GM23338 (cell line): ENCODE measurements at regions not wholly inside any gene's neighbourhood (a gene's known extent, or its start where the extent isn't known, plus 50 kb on each side); places are given as distances from the start of the nearest gene placed in this dataset.

ENCODE experiments used
- ATAC-seq: fragments of 200-7000 bp; cut with Tn5 transposase; 3 replicates; pipeline ENCODE4 v1.9.1; 2020
- DNase-seq: peaks from one replicate; pipeline ENCODE4 v3.0.0-alpha.2; 2015; ENCODE audit warnings: low spot score
- H2AFZ ChIP-seq: fragments of 200-600 bp; sonication (generic); 2 replicates; pipeline ENCODE4 v1.8.0; 2016; ENCODE audit warnings: antibody characterized with exemption, mild to moderate bottlenecking, moderate library complexity
- H3F3A ChIP-seq: fragments of 200-600 bp; sonication (generic); replicated peaks from 2 replicates; pipeline ENCODE4 v1.8.0; 2017; ENCODE audit warnings: antibody characterized with exemption, mixed run types, low read depth
- H3K27ac ChIP-seq: fragments of 200-600 bp; sonication (generic); 2 replicates; pipeline ENCODE4 v1.6.1; 2016; ENCODE audit warnings: low read depth
- H3K27me3 ChIP-seq: fragments of 200-600 bp; sonication (generic); 2 replicates; pipeline ENCODE4 v1.8.0; 2016; ENCODE audit warnings: mild to moderate bottlenecking, mixed run types, moderate library complexity; ENCODE audit not compliant: insufficient read depth
- H3K36me3 ChIP-seq: fragments of 200-600 bp; sonication (generic); 2 replicates; pipeline ENCODE4 v1.8.0; 2016; ENCODE audit warnings: mild to moderate bottlenecking; ENCODE audit not compliant: insufficient read depth
- H3K4me1 ChIP-seq: fragments of 200-600 bp; sonication (generic); 2 replicates; pipeline ENCODE4 v1.8.0; 2016; ENCODE audit warnings: mild to moderate bottlenecking, moderate library complexity; ENCODE audit not compliant: insufficient read depth
- H3K4me2 ChIP-seq: fragments of 200-600 bp; sonication (generic); 2 replicates; pipeline ENCODE4 v1.7.1; 2017; ENCODE audit warnings: mixed run types
- H3K4me3 ChIP-seq: fragments of 200-600 bp; sonication (generic); 2 replicates; pipeline ENCODE4 v1.6.1; 2016; ENCODE audit warnings: mixed run types
- H3K79me2 ChIP-seq: fragments of 200-600 bp; sonication (generic); replicated peaks from 2 replicates; pipeline ENCODE4 v1.8.0; 2017; ENCODE audit warnings: mild to moderate bottlenecking; ENCODE audit not compliant: insufficient read depth
- H3K9me2 ChIP-seq: fragments of 200-600 bp; sonication (generic); 2 replicates; pipeline ENCODE4 v1.8.0; 2017; ENCODE audit not compliant: insufficient read depth
- H4K20me1 ChIP-seq: fragments of 200-600 bp; sonication (generic); replicated peaks from 2 replicates; pipeline ENCODE4 v1.8.0; 2017; ENCODE audit warnings: mild to moderate bottlenecking; ENCODE audit not compliant: insufficient read depth
- H3K27ac Mint-ChIP-seq: 2 replicates; pipeline ENCODE4 v1.8.0; 2020; ENCODE audit warnings: inconsistent platforms, mild to moderate bottlenecking, moderate library complexity, mixed read lengths
- H3K27me3 Mint-ChIP-seq: 3 replicates; pipeline ENCODE4 v1.8.0; 2022; ENCODE audit warnings: low read depth, mild to moderate bottlenecking, moderate library complexity, mixed read lengths, inconsistent platforms; ENCODE audit not compliant: insufficient read depth, poor library complexity
- H3K36me3 Mint-ChIP-seq: 3 replicates; pipeline ENCODE4 v1.8.0; 2021; ENCODE audit warnings: low read depth, mild to moderate bottlenecking, inconsistent platforms, moderate library complexity, mixed read lengths
- H3K4me1 Mint-ChIP-seq: 3 replicates; pipeline ENCODE4 v1.8.0; 2020; ENCODE audit warnings: mild to moderate bottlenecking, inconsistent platforms, mixed read lengths
- H3K4me3 Mint-ChIP-seq: 3 replicates; pipeline ENCODE4 v1.8.0; 2021; ENCODE audit warnings: moderate library complexity, mild to moderate bottlenecking, inconsistent platforms, mixed read lengths
- H3K9me3 Mint-ChIP-seq: 3 replicates; pipeline ENCODE4 v1.8.0; 2020; ENCODE audit warnings: moderate library complexity, mild to moderate bottlenecking, inconsistent platforms, mixed read lengths
- CREB1 ChIP-seq: fragments of 250-450 bp; sonication (Bioruptor Pico); IDR thresholded peaks from 2 replicates; pipeline ENCODE4 v1.5.0; 2020; ENCODE audit warnings: low read depth, mild to moderate bottlenecking, moderate library complexity
- ETS1 ChIP-seq: IDR thresholded peaks from 2 replicates; pipeline ENCODE4 v1.6.1; 2016; ENCODE audit warnings: antibody characterized with exemption
- EZH2 ChIP-seq: fragments of 200-600 bp; sonication (generic); IDR thresholded peaks from one replicate; pipeline ENCODE4 v1.8.0; 2017; ENCODE audit warnings: antibody characterized with exemption, mild to moderate bottlenecking, low read depth; ENCODE audit not compliant: unreplicated experiment
- EZH2phosphoT487 ChIP-seq: fragments of 200-600 bp; sonication (generic); IDR thresholded peaks from one replicate; pipeline ENCODE4 v1.8.1; 2018; ENCODE audit warnings: antibody characterized with exemption; ENCODE audit not compliant: unreplicated experiment
- JUNB ChIP-seq: IDR thresholded peaks from one replicate; pipeline ENCODE4 v1.6.1; 2016; ENCODE audit warnings: antibody characterized with exemption; ENCODE audit not compliant: unreplicated experiment
- NANOG ChIP-seq: IDR thresholded peaks from 2 replicates; pipeline ENCODE4 v1.6.1; 2016; ENCODE audit warnings: antibody characterized with exemption, borderline replicate concordance
- POLR2AphosphoS5 ChIP-seq: IDR thresholded peaks from 2 replicates; pipeline ENCODE4 v1.6.1; 2016; ENCODE audit warnings: antibody characterized with exemption, low read depth
- ZNF114 ChIP-seq: fragments of 250-450 bp; sonication (Bioruptor Pico); IDR thresholded peaks from 2 replicates; pipeline ENCODE4 v1.5.0; 2020; ENCODE audit warnings: mild to moderate bottlenecking, moderate library complexity
- ZNF331 ChIP-seq: fragments of 250-450 bp; sonication (Bioruptor Pico); IDR thresholded peaks from 2 replicates; pipeline ENCODE4 v1.5.0; 2020; ENCODE audit warnings: low read depth, mild to moderate bottlenecking, moderate library complexity
- TF ChIP-seq, protein P1 (sequence below): IDR thresholded peaks from one replicate; pipeline ENCODE4 v1.6.1; 2018; ENCODE audit warnings: antibody characterized with exemption; ENCODE audit not compliant: unreplicated experiment
- TF ChIP-seq, protein P2 (sequence below), 2 experiments: fragments of 200-600 bp in 1 of 2; sonication (generic) in 1 of 2; conservative IDR thresholded peaks; 2 replicates each; pipeline versions ENCODE4 v1.5.1 to v1.6.1; 2016 to 2017; ENCODE audit warnings: antibody characterized with exemption in 2 of 2, low read depth in 2 of 2, mild to moderate bottlenecking in 2 of 2, moderate library complexity in 1 of 2

DNA sequence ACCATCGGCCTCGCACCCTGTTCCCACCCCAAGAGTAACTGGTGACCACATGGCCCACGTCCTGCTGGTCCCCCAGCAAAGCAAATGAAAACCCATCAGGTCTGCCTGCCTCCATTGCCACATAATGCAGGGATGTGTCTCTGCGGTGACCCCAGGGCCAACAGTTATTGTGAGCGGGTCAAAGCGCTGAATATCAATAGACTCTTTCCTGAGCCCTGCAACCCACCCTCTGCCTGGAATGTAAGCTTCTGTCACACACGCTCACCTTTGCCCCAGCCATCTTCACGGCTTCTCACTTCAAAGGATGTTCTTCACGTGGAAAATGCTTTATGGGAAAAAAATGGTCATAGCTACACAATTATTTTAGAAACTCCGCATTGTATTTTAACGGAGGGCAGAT, 63.9 kb downstream of the FZD10 start:
- Mint-ChIP-seq H3K27me3 (peaks cover 2% of the 10 kb centered on the region), H3K9me3 (no peaks in the 10 kb centered on the region; the same call in 1 of the 3 replicates), H3K4me1 (no peaks in the 10 kb centered on the region), H3K4me3 (no peak overlapping the region), H3K27ac (no peak overlapping the region), H3K36me3 (peaks cover 35% of the 10 kb centered on the region)
- no peak overlapping the region for H2AFZ ChIP-seq
- no peak overlapping the region for H3K4me2 ChIP-seq
- peaks cover 32% of the 10 kb centered on the region for H3K27me3 ChIP-seq
- no peak for DNase-seq
- no peak overlapping the region for H3K27ac ChIP-seq
- peaks cover 5% of the 10 kb centered on the region; the same call in 1 of the 2 replicates for H3K4me1 ChIP-seq
- no peaks in the 10 kb centered on the region for H3K9me2 ChIP-seq
- H3K79me2 ChIP-seq, result no peaks in the 10 kb centered on the region
- ATAC-seq, result no peak
- no peaks in the 10 kb centered on the region for H3F3A ChIP-seq
- no peaks in the 10 kb centered on the region for H4K20me1 ChIP-seq
- no peak for TF ChIP-seq JUNB
- TF ChIP-seq, protein P1, sequence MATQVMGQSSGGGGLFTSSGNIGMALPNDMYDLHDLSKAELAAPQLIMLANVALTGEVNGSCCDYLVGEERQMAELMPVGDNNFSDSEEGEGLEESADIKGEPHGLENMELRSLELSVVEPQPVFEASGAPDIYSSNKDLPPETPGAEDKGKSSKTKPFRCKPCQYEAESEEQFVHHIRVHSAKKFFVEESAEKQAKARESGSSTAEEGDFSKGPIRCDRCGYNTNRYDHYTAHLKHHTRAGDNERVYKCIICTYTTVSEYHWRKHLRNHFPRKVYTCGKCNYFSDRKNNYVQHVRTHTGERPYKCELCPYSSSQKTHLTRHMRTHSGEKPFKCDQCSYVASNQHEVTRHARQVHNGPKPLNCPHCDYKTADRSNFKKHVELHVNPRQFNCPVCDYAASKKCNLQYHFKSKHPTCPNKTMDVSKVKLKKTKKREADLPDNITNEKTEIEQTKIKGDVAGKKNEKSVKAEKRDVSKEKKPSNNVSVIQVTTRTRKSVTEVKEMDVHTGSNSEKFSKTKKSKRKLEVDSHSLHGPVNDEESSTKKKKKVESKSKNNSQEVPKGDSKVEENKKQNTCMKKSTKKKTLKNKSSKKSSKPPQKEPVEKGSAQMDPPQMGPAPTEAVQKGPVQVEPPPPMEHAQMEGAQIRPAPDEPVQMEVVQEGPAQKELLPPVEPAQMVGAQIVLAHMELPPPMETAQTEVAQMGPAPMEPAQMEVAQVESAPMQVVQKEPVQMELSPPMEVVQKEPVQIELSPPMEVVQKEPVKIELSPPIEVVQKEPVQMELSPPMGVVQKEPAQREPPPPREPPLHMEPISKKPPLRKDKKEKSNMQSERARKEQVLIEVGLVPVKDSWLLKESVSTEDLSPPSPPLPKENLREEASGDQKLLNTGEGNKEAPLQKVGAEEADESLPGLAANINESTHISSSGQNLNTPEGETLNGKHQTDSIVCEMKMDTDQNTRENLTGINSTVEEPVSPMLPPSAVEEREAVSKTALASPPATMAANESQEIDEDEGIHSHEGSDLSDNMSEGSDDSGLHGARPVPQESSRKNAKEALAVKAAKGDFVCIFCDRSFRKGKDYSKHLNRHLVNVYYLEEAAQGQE, result no peak
- no peak for TF ChIP-seq NANOG
- no peak for TF ChIP-seq ZNF331 (CRISPR knock-in tag)
- no peak for TF ChIP-seq ZNF114 (CRISPR knock-in tag)
- TF ChIP-seq ETS1, result no peak
- no peak for TF ChIP-seq EZH2phosphoT487
- TF ChIP-seq, protein P2, sequence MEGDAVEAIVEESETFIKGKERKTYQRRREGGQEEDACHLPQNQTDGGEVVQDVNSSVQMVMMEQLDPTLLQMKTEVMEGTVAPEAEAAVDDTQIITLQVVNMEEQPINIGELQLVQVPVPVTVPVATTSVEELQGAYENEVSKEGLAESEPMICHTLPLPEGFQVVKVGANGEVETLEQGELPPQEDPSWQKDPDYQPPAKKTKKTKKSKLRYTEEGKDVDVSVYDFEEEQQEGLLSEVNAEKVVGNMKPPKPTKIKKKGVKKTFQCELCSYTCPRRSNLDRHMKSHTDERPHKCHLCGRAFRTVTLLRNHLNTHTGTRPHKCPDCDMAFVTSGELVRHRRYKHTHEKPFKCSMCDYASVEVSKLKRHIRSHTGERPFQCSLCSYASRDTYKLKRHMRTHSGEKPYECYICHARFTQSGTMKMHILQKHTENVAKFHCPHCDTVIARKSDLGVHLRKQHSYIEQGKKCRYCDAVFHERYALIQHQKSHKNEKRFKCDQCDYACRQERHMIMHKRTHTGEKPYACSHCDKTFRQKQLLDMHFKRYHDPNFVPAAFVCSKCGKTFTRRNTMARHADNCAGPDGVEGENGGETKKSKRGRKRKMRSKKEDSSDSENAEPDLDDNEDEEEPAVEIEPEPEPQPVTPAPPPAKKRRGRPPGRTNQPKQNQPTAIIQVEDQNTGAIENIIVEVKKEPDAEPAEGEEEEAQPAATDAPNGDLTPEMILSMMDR (conservative IDR thresholded peaks at IDR 0.05; ENCODE audit: low read depth in 2 of 2), result no peak
- TF ChIP-seq EZH2, result no peak
- no peak for TF ChIP-seq CREB1 (CRISPR knock-in tag)
- TF ChIP-seq POLR2AphosphoS5, result no peak
- H3K4me3 ChIP-seq, result no peak overlapping the region
- no peaks in the 10 kb centered on the region for H3K36me3 ChIP-seq
